Activated CD8-positive, alpha-beta memory T cell treated with anti-CD3 and anti-CD28 coated beads for 36 hours (primary cell): ENCODE measurements at regions not wholly inside any gene's neighbourhood (a gene's known extent, or its start where the extent isn't known, plus 50 kb on each side); places are given as distances from the start of the nearest gene placed in this dataset.

Experiments
- CTCF ChIA-PET: fragments of 350-600 bp; sonication (Branson Sonifier 250); formaldehyde crosslinking; loops from one replicate; lab custom pipeline; 2021; ENCODE audit warnings: antibody characterized with exemption; lab: Charles Lee
- POLR2A ChIA-PET: fragments of 350-600 bp; sonication (Branson Sonifier 250); formaldehyde crosslinking; loops from one replicate; lab custom pipeline; 2021; ENCODE audit warnings: antibody characterized with exemption; lab: Charles Lee

- ChIA-PET CTCF (no interaction called here), POLR2A (no interaction called here)
These were observed 52.5 kb upstream of the PDE8B start for GRCh38 chr5:77157732-77158532.

- POLR2A ChIA-PET: no interaction called here
- CTCF ChIA-PET: no interaction called here
These were observed 54.1 kb upstream of the PDE8B start for GRCh38 chr5:77156379-77156778.

DNA sequence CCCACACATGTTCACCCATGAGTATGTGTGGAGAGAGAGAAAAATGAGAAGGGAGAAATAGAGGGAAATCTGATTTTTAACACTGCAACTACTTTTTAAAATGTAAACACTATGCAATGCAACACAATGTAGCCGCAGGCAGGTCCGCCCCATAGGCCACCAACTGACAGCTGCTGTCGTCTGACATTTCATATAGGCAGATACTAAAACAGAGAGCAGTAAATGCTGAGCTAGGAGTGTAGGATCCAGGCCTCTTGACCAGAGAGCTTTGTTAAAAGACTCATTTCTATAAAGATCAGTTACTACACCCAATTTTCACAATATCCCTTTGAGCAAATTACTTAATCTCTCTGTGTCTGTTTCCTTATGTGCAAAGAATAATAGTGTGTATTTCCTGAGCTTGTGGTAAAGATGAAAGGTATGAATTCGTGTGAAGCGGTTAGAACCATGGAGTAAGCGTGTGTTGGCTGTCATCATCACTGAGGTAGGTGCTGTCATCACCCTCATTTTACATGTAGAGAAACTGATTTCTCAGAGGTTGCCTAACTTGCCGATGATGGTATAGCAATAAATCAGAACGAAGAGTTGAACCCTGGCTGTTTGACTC is 55.2 kb upstream of the PDE8B start:
- ChIA-PET CTCF (no interaction called here), POLR2A (no interaction called here)

DNA sequence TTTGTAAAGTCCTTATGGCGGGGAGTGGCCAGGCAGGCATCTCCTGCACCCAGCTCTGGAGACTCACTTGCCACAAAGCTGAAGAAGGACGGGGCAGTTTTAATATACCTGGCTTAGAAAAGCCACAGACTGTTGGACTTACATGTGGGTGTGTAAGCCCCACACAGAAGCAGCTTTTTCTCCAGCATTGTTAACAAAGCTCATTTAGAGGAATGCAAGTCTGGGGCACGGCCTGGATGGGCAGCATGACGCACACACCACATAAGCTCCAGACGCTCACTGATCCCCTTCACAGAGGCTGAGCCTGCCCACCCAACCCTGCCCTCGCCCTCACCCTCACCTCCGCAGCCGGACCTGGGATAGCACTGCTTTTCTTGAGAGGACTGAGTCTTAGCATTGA is 58.0 kb upstream of the PDE8B start:
- CTCF ChIA-PET: interaction anchor here (1.6 kb wide), 1 partner anchor 16 kb away, joined by 4 read pairs; no protein-coding TSS in a partner anchor
- POLR2A ChIA-PET: no interaction called here

GRCh38 chr5:77151501-77151900 is 59.0 kb upstream of the PDE8B start:
- ChIA-PET CTCF (interaction anchor here (1.6 kb wide), 1 partner anchor 17 kb away, joined by 4 read pairs; no protein-coding TSS in a partner anchor), POLR2A (no interaction called here)

DNA sequence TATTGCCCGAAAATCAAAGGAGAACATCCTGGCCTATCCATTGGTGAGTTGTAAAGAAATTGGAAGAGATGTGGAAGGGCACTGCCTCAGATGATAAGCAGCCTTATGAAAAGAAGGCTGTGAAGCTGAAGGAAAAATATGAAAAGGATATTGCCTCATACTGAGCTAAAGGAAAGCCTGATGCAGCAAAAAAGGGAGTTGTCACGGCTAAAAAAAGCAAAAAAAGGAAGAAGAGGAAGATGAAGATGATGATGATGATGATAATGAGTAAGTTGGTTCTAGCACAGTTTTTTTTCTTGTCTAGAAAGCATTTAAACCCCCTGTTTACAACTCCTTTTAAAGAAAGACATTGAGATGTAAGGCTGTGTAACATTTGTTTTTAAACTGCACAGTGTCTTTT is 59.8 kb upstream of the ZBED3 start:
- ChIA-PET CTCF (interaction anchor here (0.8 kb wide), 1 partner anchor 365 kb away, joined by 3 read pairs; no protein-coding TSS in a partner anchor), POLR2A (no interaction called here)

DNA sequence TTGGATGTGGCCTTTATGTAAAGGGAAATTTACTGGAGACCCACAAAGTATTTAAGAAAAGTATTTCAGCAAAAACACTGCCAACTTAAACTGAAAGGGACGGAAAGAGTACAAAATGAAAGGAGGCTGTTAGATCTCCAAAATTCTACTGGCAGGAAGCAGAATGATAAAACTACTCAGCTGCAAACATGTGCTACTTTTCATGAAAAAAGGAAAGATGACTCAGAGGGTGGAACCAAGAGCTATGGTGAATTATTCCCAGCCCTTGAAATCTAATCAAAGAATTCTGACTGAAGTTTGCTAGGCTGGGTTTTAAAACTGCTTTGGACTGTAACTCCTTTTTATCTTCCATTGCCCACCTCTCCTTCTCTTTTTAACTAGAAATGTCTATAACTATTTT is 58.6 kb upstream of the ZBED3 start:
- POLR2A ChIA-PET: no interaction called here

GRCh38 chr5:77144837-77145139 is 57.7 kb upstream of the ZBED3 start:
- CTCF ChIA-PET: interaction anchor here (2.1 kb wide), 1 partner anchor 347 kb away, joined by 9 read pairs; the partner anchor contains the start of gene WDR41
- POLR2A ChIA-PET: no interaction called here

More for the DNA sequence above, 58.6 kb upstream of the ZBED3 start:
- CTCF ChIA-PET: interaction anchor here (2.1 kb wide), 1 partner anchor 347 kb away, joined by 9 read pairs; the partner anchor contains the start of gene WDR41

GRCh38 chr5:77143998-77144836 is 57.1 kb upstream of the ZBED3 start:
- CTCF ChIA-PET: interaction anchor here (0.7 to 2.1 kb wide), 3 partner anchors 8 to 348 kb away, joined by 3 to 9 read pairs (median 3); partner anchors contain the start of gene WDR41
- POLR2A ChIA-PET: interaction anchor here (0.6 kb wide), 1 partner anchor 235 kb away, joined by 5 read pairs; no protein-coding TSS in a partner anchor

DNA sequence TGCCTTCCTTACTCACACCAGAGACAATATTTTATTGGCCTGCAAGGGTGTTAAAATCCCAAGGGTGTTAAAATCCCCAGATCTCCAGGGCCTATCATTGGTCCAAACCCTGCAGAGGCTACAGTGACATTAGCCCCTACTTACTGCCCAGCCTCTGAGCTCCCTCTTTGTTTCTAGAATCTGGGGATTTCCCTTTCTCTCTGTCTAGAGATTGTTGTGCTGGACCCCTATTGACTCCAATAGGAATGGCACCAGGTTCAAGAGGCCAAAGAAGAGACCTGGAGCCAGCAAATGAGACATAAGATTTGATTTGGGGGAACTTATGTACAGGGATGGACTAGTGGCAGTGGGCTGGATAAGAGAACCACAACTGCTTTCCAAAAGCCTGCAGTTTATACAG is 53.3 kb upstream of the ZBED3 start:
- POLR2A ChIA-PET: no interaction called here
- CTCF ChIA-PET: no interaction called here

DNA sequence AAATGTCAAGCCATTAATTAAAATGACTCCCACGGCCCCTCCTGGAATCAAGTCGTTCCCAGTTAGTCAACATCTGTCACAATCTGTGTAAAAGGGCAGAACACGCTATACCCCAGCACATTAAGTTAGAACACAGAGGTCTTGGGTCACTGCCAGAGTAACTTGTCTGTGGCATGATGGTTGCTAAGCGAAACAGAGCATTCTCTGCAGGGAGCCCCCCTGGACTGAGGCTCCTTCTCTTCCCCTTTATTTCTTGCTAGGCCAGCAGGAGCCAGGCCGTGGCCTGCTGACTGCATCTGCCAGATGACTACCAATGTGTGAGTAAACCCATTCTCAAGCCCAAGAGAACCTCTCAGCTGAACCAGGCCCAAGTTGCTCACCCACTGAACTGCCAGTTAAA is 51.9 kb upstream of the ZBED3 start:
- CTCF ChIA-PET: no interaction called here

More for the DNA sequence above, 51.9 kb upstream of the ZBED3 start:
- POLR2A ChIA-PET: no interaction called here
